Limb (tissue), 2 donors: ENCODE measurements at regions not wholly inside any gene's neighbourhood (a gene's known extent, or its start where the extent isn't known, plus 50 kb on each side); places are given as distances from the start of the nearest gene placed in this dataset.
A peak's percentile ranks its signal among the peaks of the same experiment; 100 is the strongest.

Source experiments
- DNase-seq, 2 donors: peaks; one replicate each; pipeline ENCODE4 v3.0.0-alpha.2; 2016; ENCODE audit errors: extremely low spot score in 2 of 2

DNA sequence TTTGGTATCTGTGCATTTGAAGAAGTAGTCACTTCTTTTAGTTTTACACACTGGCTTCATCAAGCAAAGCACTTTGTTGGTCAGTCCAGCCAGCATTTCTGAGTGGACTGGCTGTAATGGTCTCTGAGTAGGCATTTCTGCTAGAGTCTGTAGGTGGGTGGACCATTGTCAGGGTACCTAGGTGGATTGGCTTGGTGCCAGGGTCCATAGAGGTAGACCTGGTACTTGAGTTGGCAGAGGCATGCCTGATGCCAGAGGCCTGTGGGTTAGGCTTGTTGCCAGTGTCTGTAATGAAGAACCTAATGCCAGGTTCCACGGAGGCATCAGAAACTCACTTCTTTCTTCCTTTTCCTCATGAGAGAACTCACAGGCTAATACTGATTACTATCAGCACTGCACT, 157.9 kb upstream of the C11orf87 start:
- DNase-seq, result no peak

DNA sequence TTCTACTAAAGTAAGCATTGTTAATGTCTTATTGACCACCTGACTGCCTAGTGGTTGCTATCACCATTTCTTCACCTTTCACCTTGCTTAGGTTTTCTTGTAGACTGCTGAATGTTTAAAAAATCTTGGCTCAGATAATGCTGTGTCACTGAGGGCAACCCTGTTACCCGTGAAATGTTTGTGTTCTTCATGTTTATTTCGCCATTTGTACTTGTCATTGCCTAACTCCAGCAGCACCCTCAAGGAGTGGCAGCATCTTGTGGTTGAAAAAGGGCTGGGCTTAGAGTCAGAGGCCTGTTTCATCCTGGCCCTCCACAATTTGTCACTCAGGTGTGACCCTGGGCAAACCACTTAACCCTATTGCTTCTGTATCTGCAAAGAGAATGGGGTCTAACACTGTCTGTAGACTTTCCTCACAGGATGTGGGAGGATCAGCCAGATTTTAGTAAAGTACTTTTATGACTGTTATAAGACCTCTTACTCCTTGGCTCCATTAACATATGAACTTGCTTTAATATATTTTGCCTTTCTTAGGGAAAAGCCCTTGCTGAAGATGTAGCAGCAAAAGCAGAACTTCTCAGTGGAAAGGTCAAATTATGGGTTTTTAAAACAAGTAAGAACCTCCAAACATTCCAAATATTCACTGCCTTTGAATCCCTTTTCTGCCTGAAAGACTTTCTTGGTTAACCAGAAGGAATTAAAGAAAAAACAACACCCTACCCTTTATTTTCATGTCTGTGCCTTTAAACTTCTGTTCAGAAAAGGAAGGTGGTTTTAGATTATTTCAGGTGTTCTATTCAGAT, 154.5 kb upstream of the C11orf87 start:
- DNase-seq, result no peak

DNA sequence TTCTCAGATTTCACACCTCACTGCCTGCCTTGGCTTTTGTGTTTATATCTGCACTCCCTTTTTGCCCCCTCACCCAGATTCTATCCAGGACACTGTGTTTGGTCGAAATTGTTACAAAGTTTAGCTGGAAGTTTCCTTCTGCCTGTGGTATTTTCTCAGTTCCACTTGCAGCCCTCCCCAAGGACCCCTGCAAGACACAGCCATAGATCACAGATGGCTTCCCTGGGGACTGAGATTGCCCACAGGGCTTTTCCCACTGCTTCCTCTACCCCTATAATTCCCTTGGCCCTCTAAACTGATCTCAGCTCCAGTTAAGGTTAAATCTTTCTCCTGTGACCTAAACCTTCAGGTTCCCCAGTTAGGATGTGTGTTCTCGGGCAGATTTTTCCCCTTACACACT, 146.1 kb upstream of the C11orf87 start:
- no peak for DNase-seq

DNA sequence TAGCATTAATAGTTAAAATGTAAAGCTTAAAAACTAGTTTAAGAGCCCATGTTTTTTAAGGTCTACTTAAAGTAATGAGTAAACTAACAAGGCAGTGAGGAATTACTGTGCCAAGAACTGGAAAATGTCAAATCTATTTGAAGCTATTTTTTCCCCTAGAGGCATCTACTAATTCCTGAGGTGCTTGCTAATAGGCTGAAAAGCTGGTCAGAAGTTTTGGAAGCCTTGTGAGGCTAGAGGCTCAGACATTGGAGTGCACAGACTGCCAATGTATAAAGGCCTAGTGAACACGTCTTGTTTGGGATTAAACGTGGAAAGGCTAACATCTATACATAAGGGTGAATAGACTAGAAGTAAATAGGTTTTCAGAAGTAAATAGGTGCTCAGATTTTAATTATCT, 136.5 kb upstream of the C11orf87 start:
- DNase-seq, result no peak

DNA sequence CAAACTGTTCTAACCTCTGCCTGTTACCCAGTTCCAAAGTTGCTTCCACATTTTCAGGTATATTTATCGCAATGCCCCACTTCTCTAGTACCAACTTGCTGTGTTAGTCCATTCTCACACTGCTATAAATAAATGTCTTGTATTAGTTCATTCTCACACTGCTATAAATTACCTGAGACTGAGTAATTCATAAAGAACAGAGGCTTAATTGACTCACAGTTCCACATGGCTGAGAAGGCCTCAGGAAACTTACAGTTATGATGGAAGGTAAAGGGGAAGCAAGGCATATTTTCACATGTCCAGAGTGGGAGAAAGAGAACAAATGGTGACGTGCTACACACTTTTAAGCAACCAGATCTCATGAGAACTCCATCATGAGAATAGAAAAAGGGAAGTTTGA, 130.4 kb upstream of the C11orf87 start:
- DNase-seq, result no peak

DNA sequence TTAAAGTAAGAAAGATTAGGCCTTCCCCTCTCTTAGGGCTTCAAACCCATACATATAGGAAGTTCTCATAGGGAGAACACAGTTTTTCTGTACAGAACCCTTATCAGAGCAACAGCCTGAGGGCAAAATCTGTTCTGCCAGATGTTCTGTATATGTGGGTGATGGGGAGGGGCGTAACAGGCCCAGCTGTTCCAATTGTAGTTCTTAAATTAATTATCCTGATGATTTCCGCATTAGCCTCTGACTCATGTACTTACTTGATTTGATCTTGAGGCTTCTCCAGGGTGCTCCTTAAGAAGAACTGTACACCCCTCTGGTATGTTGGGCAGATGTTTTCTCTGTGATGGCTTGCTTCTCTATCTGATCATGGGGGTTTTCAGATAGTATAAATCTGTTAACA, 123.1 kb upstream of the C11orf87 start:
- peak in 1 of 2 donors; percentile 30 for DNase-seq

DNA sequence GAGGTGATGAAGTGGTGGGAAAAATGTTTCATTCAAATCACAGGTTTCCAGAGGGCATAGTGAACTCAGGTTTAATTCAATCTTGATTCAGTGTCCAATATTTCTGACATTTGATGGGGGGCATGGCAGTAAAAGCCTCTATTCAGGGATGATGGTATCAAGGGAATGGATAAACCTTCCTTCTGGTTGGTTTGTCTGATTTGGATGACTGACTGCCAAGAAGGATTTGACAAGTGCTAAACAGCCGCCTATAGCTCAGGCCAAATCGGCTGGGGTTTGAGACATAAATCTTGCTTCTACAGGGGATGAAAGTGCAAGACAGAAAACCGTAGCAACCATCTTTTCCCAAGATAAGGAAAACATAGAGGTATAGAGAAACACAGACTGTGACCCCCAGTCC, 121.8 kb upstream of the C11orf87 start:
- no peak for DNase-seq

DNA sequence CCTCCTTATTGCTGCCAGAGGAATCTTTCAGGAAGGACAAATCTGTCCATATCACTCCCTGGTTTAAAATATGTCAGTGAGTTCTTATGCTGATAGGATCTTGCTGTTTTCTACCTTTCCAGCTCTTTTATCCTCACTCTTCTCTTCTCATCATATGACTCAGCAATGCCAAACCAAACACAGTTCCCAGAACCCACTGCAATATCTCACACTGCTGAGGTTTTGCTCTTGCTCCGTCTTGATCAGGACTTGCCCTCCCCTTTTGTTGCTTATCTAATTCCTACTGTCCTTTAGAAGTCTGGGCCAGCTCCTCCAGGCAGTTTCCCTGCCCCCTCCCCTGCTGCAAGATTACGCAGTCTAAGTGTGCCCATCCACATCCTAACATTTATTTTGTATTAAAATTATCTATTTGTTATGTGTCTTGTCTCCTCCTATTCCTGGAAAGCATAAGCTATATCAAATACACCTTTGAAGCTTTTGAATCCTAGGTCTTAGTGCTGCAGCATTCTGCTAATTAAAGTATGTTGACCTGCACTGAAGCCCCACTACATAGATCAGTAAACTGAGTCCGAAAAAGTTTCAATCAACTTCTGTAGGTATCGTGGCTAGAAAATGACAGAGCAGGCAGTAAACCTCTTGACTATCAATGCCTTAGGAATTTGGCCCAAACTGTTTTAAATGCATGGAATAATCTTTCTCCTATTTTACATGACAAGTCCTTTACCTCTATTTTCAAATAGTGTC, 119.2 kb upstream of the C11orf87 start:
- no peak for DNase-seq

DNA sequence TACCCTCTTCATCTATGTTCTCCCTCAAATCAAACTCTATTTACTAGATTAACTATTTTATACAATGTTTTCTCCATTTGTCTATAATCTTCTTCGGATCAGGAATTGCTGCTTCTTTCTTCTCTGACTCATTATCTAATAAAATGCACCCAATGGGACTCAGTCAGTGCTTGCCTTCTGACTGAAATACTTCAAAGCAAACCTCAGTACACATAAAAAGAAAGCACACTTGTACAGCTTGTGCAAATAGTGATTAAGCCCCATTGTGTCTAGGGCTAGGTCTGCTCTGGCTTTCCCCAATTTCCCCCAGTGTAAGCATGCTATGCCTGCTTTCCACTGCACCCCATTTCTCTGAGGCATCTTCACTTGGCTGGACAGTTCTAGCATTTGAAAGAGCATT, 118.6 kb upstream of the C11orf87 start:
- DNase-seq, result no peak

DNA sequence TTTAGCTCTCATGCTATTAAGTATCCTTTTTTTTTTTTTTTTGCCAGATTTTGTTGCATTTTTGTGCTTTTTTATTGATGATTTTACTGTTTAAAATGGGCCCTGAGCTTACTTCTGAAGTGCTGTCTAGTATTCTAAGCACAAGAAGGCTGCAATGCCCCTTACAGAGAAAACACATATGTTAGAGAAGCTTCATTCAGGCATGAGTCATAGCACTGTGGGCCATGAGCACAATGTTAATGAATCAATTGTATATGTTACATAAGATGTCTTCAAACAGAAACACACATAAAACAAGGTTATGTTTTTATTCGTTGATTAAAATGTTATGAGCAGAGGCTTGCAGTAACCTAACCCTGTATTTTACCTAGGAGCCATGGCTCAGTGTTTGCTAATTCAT, 117.8 kb upstream of the C11orf87 start:
- no peak for DNase-seq

DNA sequence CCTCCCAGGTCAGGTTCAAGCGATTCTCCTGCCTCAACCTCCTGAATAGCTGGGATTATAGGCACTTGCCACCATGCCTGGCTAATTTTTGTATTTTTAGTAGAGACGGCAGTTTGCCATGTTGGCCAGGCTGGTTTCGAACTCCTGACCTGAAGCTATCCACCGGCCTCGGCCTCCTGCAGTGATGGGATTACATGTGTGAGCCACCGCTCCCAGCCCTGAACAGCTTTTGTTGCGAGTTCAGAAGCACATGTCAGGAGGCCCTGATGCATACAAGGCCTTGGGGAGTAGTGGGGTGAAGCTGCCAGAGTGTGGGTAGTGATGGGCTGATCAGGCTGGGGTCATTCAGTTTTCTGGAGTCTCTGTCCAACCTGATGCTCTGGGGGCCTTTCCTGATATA, 117.0 kb upstream of the C11orf87 start:
- no peak for DNase-seq

DNA sequence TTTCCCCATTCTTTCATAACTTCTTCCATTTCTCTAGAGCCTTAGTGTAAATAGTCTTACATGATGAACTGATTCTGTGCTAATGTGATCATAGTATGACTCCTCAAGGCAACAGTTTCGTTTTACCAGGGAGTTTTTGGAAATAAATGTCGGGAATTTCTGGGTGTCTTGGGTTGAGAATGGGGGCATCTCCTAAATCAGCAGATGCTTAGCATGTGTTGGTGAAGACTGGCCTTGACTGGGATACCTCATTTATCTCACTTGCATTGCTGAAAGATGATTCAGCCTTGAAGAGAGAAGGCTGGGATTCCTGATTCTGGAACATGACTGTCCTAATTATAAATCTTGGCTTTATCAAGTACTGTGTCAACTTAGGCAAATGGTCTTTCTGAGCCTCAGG, 115.7 kb upstream of the C11orf87 start:
- no peak for DNase-seq

DNA sequence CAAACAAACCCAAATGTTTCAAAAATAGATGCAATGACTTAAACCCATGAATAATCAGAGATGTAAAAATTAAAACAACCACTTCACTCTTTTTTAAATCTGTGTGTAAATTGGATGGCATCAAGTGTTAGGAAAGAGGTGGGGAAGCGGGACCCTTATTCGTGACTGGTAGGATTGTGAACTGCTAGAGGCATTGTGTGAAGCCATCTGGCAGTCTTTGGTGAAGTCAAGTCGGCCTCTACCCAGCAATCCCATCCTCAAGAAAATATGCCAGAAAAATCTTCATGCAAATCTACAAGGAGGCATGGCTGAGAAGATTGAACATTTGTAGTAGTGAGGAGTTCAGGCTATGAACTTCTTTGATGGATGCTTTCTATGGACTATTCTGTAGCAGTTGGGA, 114.6 kb upstream of the C11orf87 start:
- no peak for DNase-seq

DNA sequence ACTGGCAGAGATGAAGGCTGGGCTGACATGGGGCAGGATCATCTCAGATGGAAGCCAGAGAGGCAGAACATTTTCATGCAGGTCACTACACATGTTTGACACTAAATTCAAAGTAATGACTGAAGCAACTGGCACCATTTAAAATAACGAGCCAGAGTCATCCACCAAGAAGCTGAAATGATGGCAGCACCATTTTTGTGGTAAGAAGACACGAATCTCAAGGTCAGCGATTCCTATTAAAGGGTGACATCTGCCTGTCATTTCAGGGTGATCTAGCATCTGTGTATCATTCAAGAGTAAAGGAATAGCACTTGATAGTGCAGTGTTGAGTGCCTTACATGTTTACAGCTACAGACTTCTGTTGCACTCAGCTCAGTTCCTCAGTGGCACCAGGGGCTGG, 113.4 kb upstream of the C11orf87 start:
- no peak for DNase-seq

DNA sequence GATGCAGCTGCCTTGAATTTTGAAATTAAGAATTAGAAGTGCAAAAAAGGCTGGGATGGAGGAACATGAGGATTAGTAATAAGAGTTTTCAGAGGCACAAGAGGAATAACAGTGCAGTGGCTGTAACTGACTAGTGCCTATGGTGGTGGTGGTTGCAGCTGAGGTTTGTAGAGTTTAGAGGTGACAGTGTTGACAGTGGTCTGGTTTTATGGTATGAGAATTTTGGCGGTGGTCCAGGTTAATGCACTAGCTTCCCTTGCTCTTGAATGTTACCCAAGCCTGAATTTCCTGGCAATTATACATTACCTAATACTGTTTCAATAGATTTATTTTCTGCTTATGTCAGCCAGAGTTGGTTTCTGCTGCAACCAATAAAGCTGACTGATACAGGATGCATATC, 112.8 kb upstream of the C11orf87 start:
- peak in 1 of 2 donors; percentile 34 for DNase-seq

DNA sequence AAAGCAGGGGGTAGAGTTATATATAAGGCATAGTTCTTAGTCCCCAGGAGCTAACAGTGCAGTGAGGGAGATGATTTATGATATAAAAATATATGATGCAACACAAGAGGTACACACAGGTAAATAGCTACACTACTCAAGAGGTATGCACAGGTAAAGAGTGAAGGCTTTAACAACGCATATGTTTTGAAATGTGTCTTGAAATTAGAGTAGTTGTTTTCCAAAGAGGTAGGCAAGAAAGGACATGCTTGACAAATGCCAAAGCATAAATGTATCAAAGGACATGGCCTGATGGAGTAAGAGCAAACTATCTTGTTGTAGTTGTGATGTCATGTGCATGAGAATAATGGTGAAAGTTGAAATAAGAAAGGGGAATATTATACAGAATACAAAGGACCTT, 104.3 kb upstream of the C11orf87 start:
- no peak for DNase-seq

DNA sequence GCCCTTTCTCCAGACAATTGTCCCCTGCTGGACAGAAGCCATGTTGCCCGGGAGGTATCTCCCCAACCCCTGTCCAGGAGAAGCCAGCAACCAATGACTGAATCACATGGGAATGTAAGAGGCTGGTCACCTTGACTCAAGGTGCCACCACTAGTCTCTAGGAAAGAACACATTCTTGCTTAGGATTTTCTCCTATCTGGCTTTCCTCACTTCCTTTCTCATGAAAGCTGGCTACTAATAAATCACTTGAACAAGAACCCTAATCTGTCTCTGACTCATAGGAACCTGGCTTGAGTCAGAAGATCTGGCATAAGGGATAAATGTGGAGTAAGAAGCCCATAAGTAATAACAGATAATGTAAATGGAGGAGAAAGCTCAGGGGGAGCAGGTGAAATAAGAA, 101.4 kb upstream of the C11orf87 start:
- DNase-seq, result no peak

DNA sequence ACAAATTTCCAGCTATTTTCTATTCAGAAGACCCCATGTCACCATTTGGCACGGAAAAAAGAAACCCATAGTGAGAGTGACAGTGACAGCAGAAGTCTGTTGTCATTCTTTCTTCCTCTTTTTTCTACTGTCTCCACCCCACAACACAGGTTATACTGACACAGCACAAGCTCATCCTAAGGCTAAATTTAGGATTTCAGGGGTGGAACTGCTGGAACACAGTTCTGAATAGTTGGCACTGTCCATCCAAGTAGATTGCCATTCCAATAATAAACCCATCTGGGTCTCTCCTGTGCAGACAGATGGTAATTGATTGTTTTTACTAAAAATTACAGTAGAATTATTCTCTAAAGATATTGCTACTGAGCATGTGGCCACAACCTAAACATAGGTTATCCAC, 95.2 kb upstream of the C11orf87 start:
- no peak for DNase-seq

DNA sequence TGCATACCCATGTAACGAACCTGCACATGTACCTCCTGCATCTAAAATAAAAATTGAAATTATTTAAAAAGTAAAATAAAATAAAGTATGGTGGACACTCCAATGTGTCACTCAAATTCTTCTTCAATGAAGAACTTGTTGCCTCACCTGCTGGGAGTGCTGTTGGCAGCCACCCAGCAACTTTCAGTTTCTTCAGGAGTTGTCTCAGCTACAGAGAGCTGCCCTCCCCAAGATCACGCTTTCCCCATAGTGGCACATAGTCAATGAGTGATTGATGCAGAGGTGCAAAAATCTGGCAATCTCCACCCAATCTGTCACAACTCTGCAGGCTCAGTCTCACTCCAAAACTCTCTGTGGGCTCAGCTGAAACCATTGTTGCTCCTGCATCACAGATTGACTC, 92.3 kb upstream of the C11orf87 start:
- DNase-seq, result no peak

DNA sequence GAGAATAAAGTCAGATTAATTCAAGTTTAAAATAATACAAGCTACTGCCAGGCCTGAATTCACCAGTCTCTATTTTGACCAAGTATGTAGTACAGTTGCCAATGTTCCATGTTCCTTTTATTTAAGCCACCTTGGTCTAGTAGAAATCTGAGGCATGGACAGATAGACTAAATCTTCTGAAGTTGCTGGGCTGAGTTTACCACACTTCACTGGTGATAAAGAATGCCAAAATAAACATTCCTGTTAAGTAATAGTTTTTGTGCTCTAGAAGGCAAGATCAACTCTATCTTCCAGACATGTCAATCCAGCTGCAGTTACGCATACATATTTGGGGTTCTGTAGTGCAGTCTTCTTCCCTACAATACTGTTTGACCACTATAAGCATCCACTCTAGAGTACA, 83.9 kb upstream of the C11orf87 start:
- DNase-seq, result no peak

DNA sequence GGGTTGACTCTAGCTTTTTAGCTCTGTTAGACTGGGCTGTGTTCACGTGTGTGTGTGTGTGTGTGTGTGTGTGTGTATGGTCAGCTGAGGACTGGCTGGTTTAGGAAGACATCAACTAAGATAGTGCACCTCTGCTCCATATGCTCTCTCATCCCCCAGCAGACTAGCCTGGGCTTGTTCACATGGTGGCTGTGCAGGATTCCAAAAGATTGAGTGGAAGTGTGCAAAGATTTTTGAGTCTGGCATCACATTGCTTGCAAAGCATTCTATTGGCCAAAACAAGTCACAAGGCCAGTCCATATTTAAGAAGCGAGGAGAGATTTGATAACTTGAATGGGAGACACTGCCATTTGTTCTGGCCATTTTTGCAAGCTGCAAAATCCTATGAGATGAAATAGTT, 79.7 kb upstream of the C11orf87 start:
- DNase-seq, result no peak

DNA sequence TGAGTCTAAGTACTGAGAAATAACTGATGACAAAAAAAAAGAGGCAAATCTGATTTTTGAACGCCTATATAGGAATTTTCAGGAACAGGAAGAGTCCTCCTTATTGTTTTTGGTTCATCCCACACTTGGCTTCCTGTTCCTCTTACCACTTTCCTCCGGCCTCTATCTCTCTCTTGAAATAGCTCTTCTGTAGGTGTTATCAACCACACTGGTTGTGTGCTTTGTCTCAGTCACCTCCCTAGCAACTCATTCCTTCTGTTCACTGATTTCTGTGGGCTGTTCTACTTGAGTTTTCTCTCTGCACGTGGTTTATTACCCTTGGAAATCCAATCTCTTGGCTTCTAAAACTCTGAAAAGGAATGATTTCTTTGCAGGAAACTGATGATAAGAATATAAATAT, 78.7 kb upstream of the C11orf87 start:
- DNase-seq, result no peak

DNA sequence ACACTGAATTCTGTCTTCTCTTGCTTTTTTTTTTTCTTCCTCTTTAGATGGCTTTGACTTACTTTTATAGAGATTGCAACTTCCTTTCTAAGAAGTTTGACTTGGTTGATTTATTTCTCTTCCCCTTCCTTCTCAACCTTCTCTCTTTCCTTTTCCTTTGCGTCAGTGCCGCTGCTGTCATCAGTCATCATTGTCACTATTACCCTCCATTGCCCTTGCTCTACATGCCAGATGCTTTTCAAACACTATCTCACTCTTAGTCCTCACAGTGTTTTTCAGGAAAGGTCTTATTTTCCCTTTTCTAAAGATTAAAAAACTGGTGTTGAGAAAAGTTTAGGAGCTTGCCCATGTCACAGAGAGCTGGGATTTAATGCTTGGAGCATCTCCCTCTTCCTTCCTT, 74.7 kb upstream of the C11orf87 start:
- DNase-seq, result no peak
